GM21423 (cell line): ENCODE measurements at regions not wholly inside any gene's neighbourhood (a gene's known extent, or its start where the extent isn't known, plus 50 kb on each side); places are given as distances from the start of the nearest gene placed in this dataset.

ENCODE experiments used
- ATAC-seq: cut with Tn5 transposase; IDR thresholded peaks from one replicate; pipeline ENCODE4 v1.9.1; 2021; ENCODE audit warnings: mild to moderate bottlenecking, moderate library complexity; ENCODE audit not compliant: unreplicated experiment

DNA sequence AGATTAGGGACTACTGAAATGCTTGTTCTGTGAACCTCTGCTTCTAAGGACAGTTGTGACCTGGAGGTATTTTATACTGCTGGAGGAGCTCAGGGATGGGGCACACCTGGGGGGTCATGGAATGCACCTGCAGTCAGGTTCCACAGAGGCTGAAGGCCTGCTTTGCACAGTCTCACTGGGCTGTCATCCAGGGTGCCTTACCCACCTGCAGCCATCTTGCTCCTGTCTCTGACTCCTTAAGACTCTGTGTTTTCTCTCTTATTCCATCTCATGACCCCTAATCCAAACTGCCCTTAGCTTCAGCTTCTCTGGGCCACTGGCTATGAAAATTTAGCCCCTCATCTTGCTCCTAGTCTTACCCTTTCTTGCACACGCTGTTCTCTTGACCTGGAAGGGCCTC is 127.0 kb upstream of the SNX19 start:
- no peak for ATAC-seq

DNA sequence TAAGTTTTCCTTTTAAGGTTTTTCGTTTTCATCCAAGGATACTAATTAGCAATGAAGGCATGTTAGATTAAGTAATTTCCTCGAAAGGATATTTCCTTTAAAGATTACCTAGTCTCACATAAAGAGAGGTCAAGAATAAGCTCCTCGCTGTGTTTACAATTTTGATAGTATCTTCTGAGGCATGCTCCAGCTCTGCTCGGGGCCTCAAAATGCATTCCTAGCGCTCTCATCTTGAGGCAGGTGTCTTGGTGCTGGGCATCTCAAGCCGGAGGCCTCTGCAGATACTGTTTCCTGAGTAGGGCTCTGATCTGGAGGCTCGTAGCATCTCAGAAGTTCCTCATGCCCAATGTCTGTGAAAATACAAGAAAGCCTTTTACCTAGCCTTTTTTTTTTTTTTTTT is 128.6 kb upstream of the SNX19 start:
- no peak for ATAC-seq

DNA sequence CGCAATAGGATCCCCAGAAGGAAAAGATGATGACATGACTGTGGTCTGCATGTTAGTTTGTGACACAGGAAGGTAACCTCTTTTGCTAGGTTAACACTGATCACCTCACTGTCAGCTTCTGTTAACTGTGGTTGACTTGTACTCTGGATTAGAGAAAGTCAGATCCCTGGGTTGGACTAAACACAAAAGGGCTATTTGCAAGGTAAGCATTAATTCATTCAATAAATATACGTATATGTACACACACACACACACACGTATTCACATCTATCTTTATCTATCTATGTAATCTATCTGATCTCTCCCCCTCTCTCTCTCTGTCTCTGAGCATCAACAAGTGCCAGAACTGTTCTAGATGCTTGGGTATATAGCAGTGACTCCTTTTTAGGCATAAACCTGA is 136.1 kb upstream of the SNX19 start:
- ATAC-seq, result no peak

DNA sequence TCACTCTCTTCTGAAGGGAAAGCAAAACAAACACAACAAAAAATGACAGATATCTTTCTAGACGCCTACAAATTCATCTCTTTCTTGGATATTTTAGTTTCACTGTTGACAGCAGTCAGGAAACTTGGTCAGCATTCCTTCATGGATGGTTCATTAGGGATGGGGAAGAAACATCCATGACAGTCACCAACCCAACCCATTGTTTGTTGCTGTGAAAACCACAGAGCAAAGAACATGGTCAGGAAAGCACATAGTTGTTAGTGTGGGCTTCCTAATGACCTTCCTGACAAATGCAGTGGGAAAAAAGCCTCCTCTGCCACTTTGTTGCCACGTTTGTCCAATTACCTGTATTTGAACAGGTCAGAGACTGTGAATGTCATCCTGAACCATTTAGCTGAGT is 139.8 kb upstream of the SNX19 start:
- ATAC-seq, result no peak

DNA sequence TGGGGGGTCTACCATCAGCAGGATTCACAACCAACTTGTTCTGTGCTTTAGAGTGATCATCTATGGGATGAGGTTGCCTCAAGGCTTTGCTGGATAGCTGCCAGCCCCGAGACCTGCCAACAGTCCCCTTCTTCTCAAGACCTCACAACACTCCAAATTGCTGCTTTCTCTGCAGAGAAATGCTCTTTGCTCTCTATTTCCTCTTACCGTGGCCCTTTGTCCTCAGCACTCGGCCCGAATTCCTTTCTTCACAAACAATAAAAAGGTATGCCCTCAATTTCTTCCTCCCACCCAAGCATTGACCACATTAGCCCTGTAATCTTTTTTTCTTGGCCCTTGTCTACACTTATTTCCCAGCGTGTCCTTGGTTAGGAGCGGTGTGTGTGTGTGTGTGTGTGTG is 147.4 kb upstream of the SNX19 start:
- ATAC-seq, result no peak

DNA sequence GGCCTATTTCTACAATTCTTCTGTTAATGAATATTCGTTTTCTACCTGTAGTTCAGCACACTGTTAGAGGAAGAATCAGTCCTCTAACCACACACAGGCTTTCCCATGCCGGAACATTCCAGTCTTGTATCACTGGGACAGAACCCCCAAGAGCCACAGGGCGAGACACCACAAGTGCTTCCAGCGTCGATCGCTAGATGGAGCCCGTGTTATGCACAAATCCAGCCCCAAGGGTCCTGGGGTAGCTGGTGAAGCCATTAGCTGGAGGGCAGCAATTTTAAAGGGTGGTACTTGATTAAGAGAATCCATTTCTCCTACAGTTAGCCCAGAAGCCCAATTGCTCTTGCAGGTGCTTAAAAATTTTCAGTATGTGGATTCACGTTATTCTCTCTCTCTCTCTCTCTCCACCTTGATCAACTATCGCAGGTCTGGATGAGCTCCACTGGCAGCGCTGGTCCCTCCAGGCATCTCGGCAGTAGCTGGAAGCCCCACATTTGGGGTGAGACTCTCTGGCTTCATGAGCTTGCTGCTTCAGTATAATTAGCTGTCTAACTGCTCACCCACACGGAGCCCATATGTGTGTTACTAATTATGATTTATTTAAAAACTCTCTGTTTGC is 148.2 kb upstream of the SNX19 start:
- peak; percentile 68 for ATAC-seq

DNA sequence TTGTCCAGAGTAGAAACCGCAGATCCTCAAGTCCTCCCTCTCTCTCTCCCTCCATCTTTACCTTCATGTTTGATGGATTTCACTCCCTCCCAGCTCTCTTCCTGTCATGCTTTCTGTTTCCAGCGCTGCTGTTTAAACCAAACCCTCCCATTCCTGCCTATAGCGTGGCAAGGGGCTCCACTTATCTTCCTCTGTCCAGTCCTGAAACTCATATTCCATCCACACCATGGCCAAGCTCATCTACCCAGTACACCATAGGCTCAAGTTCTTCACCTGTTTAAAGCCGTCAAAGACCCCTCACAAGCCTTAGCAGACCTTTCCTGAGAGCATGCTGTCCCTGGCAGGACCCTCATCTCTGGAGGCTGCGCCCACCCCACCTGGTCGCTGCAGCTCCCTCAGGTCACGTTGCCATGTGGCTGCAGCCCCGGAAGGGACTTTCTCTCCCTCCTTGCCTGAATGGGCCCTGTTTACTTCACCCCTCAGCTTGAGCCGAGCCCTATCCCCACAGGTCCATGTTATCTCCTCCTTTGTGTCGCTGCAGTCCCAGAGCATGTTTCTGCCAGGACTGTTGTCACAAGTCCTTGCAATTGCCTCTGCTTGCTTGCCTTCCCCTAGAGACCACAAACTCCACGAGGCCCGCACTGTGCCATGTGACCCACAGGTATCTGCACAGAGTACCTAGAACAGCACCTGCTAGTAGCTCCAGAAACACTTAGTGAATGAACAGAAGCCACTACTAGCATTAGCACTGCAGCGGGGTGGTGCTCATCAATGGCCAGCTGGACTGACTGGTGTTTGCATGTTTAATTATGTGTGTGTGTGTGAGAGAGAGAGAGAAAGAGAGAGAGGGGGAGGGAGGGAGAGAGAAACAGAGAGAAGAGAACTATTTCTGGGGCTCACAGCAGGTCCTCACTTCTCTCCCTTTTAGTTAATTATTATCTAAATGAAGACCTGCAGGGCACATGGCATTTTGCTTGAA is 149.4 kb upstream of the SNX19 start:
- no peak for ATAC-seq

DNA sequence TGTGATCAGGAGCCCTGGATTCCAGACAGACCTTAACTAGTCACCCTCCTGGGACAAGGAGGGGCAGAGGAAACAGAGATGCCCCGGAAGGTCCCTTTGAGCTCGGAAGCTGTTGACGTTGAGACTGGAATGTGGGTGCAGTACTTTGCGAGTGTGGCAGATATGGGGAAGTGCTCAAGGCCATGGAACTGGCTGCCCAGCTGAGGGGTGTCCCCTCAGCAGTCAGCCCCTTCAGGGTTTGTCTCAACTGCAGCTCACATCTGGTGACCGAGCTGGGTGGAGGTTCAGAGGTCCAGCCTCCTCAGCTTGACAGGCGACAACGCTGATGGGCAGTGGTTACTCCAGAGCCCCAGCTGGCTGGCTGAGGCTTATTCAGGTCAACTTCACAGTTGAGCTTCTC is 150.3 kb upstream of the SNX19 start:
- ATAC-seq, result no peak

DNA sequence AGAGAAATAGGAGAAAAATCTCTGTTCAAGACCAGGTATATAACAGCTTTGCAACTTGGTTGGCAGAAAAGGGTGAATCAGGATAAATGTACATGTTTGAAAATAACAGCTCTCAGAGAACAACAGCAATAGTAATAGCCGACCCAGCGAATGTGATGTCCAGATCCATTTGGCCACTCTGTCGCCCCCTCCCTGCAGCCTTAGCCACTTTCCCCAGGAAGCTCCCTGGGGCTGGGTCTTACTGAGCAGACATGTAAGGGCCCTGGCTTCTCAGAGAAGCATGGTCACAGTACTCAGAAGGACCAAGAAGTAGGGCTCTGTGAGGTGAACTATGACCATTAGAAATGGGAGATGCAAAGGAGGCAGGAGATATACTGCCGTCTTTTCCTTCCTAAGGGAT is 154.1 kb upstream of the SNX19 start:
- no peak for ATAC-seq

DNA sequence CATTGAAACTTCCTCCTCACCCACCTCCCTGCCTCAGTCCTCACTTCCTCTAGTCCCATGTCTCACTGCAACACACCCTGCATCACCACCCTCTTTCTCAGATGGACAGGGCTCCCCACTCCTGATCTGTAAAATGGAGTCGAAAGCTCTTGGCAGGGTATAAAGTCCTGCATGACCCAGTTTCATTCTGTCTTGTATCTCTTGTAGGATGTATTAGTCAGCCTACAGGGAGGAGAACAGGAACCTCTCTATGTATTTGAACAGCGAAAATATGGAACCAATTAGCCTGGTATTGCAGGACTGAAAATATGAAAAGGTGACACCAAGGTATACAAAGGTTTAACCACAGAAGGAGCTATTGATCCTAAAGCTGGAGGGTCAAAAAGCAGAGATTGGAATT is 156.9 kb upstream of the SNX19 start:
- ATAC-seq, result no peak

DNA sequence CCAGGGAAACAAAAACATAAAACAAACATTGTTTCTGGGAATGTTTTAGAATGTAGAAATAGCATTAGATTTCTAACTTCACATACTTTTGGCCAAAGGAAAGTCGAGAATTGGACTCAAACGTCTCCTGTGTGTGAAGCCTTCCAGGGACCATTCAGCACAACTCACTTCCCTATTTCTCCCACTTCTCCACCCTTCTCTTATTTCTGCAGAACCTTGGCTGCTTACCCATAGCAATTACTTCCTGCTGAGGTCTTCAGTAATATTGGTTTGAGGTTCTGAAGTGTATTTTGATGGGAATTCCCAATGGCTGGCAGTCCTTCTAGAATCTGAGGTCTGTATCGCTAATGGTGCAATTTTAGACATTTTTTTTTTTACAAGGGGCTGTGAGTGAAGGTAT is 158.3 kb upstream of the SNX19 start:
- ATAC-seq, result no peak

DNA sequence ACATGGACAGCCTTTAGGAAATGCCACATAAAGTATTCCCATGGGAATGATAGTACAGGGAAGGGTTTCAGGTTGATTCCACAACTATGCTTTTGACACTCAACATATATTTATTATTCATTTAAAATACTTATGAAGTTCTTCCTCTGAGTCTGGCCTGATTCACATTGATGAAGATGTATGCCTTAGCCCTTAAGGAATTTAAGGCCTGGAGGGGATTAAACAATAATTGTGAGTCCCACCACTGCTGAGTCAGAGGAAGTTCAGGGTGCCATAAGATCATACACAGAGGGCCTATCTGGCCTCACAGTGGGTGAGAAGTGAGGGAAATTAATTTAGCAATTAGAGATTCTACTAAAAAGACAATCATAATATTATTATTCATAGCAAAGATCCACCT is 161.1 kb upstream of the SNX19 start:
- ATAC-seq, result no peak

DNA sequence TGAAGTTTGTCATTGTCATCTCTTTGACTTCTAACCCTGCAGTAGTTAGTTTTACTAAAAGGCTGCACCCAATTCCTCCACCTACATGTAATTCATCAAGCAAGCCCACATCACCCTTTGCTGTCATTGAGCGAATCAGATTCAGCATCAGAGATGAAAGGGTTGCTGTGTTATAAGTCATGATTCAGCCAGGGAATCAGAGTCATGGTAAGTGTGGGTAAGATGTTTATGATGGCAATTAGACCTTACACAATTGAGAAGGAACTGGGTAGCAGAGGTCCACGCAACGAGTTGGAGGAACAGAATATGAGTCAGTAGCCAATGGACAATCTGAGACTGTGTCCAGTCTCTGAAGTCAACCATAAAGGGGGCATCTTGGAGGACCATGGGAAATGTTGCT is 162.8 kb upstream of the SNX19 start:
- ATAC-seq, result no peak

DNA sequence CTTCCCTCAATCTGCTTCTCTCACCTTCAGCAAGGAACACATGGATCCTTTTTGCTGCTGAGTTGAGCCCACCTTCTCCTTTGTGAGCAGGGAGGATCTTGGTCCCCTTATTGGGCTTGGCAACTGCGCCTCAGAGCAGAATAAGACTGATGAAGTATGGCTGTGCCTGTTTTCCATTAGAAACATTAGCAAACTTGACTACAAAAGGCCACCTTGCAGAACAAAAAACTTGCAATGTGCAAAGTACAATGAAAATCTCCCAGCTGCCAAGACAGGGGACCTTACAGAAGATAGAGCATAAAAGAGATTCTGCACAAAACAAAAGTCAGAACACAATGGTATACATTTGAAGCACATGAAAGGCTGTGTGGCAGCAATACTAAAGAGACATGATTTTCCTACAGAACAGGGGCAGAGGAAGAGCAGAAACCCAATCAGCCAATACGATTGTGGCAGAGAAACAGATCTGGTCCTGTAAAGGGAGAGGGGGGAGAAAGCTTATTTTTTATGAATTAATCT is 173.5 kb upstream of the SNX19 start:
- no peak for ATAC-seq

DNA sequence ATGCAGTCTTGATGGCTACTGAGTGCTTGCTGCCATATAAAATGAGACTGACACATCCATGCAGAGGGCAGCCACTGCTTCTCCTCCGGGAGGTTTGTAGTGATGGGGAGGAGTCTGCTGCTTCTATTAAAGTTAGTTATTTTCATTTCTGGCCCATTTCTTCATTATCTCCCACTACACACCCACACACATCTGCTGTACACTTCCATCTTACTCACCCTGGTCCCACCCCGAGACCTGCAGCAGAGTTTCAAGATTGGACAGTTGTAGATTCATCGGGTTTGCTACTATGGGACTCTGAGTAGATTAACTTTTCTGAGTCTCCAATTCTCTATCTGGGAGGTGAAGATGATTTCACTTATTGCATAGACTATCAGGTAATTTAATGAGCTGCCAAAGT is 176.2 kb upstream of the SNX19 start:
- ATAC-seq, result no peak

DNA sequence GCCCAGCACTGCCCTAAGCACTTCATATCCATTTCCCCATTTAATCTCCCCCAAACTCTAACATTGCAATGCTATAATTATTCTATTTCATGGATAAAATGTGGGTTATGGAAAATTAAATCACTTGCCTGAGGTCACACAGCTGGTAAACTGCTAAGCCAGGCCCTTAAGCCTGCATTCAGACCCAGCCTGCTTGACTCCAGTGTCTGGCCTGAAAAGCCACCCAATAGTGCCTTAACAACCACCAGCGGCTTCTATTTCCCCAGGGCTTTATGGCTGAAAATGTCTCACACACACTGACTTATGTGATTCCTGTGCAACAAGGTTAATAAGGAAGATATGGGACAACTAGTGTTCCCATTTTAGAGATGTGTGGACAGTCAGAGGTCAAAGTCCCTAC is 178.5 kb upstream of the SNX19 start:
- no peak for ATAC-seq

DNA sequence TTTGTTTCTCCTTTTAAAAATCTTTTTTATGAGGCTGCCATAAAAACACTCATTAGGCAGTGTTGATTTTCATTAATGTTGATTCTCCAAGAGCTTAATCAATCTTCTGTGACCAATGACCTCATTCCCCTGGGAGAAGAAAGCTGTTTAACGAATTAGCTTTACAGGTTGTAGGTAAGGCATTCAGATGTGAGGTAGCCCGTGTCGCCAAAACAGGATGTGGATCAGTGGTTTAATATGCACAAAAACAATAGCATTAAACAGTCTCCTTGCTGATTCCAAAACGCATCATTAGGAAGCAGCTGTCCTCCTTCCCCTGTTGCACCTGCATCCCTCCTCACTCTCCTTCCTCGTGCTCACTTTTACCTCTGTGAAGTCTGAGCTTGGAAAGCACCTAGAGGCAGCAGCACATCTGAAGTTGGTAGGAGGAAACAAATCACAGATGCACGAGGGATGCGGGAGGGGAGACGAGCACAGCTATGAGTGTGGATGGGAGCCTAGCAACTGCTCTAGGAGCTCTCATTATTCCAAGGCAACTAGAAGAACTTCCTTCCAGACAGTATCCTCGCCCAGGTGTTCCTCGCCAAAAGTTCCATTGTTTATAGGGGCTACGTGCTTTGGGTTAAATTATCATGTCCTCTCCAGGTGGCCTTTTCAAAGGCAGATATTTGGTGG is 179.4 kb upstream of the SNX19 start:
- no peak for ATAC-seq

DNA sequence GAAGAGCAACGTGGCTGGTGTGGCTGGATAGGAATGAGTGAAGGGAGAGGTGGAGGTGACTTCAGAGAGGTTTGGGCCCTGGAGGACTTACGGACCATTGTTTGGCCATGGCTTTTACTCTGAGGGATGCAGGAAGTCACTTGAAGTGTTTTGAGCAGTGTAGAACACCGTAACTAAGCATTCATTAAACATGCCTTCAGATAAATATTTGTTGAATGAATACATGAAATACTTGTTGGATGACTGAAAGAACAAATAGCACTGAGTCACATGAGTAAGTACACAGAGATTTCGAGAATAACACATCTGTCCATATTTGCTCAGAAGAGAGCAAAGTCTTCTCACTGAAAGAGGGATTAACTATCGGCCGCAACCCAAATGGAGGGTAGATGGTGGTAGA is 182.7 kb upstream of the SNX19 start:
- no peak for ATAC-seq

DNA sequence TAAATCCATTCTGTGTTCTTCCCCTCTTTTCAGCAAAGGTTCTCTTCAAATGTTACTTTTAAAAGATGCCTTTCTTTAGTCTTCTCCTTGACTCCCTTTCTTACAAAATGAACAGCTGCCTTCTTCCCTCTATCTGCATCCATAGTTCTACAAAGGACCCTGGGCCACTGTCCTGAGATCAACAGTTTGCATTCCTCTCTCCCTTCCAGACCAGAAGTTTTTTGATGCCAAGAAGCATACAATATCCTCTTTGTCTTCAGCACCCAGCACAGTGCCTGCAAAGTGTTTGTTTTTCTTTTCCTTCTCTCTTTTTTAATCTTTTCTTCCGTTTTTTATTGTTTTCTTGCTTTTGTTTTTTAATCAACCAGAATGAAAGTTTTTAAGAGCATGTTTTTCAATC is 183.5 kb upstream of the SNX19 start:
- no peak for ATAC-seq

DNA sequence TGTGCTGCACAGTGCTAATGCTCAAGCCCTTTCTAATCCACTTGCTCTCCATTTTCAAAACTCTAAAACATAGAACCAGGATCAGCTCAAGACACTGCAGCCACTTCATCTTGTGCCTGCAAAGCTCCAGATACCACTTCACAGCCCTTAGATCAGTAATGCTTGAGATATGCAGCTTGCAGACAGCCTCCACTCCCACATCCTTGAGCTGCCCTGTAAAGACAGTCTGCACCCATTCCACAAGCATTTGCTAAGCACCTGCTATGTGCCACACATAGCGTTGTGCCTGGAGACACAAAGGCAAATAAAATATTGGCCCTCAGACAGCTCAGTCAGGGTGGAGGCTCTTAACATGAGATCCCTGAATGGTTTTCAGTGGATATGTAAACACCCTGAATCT is 192.5 kb upstream of the SNX19 start:
- ATAC-seq, result no peak

DNA sequence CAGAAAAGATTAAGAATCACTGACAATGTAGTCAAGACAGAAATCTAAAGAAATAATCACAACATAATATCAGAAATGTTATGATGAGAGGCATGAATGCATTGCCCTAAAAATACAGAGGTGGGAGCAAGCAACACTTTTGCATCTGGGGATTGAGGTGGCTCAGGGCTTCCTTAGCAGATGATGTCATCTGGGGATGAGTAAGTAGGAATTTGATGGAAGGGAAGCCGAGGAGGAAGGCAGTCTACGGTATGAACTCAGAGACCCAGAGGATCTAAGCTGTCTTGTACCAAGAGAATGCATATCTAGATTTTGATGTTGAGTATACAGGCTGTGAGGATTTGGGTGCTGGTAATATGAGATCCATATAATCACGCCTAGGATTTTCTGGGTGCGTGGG is 193.0 kb upstream of the SNX19 start:
- ATAC-seq, result no peak

DNA sequence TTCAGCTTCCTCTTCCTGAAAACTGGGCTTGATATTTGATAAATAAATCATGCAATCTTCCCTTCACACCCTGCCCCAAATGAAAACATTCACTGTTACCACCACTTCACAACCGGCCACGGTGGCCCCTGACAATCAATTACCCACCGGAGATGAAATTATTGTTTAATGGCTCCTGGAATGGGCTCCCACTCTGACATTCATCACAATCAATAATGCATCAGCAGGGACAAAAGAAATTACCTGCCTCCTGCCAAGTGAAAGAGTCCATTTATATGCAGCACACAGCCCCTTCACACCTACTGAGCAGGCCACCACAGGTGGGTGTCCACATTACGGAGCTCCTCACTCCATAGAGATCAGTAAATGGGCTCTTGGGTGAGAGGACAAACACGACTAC is 193.5 kb upstream of the SNX19 start:
- no peak for ATAC-seq
